ENCODE measurements at regions not wholly inside any gene's neighbourhood (a gene's known extent, or its start where the extent isn't known, plus 50 kb on each side); places are given as distances from the start of the nearest gene placed in this dataset.

GRCh38 chr14:89017417-89017816 is 193.0 kb downstream of the TTC8 start:
- DNase-seq (ENCODE audit: low spot score), result no peak

GRCh38 chr14:89022274-89022673 is 197.8 kb downstream of the TTC8 start:
- DNase-seq (ENCODE audit: low spot score), result no peak

- no peak for DNase-seq (ENCODE audit: low spot score)
Observed at GRCh38 chr14:89024691-89025090, 200.2 kb downstream of the TTC8 start.

- DNase-seq (ENCODE audit: low spot score), result no peak
Observed at GRCh38 chr14:89025561-89026236, 201.2 kb downstream of the TTC8 start.

- DNase-seq (ENCODE audit: low spot score), result peak; percentile 97
Observed at GRCh38 chr14:89027097-89027740, 202.8 kb downstream of the TTC8 start.

- no peak for DNase-seq (ENCODE audit: low spot score)
Observed at GRCh38 chr14:89028462-89029134, 204.1 kb downstream of the TTC8 start.

GRCh38 chr14:89029961-89030694 is 205.7 kb downstream of the TTC8 start:
- no peak for DNase-seq (ENCODE audit: low spot score)

- DNase-seq (ENCODE audit: low spot score), result no peak
Observed at GRCh38 chr14:89030921-89031320, 206.5 kb downstream of the TTC8 start.

- DNase-seq (ENCODE audit: low spot score), result peak; percentile 30
Observed at GRCh38 chr14:89032086-89032649, 207.7 kb downstream of the TTC8 start.

GRCh38 chr14:89033756-89034155 is 209.3 kb downstream of the TTC8 start:
- DNase-seq (ENCODE audit: low spot score), result no peak

- DNase-seq (ENCODE audit: low spot score), result no peak
Observed at GRCh38 chr14:89036371-89036770, 211.9 kb downstream of the TTC8 start.

GRCh38 chr14:89037065-89037464 is 212.6 kb downstream of the TTC8 start:
- no peak for DNase-seq (ENCODE audit: low spot score)

- DNase-seq (ENCODE audit: low spot score), result no peak
Observed at GRCh38 chr14:89040080-89040459, 215.6 kb downstream of the TTC8 start.

GRCh38 chr14:89040460-89041256 is 216.2 kb downstream of the TTC8 start:
- peak; percentile 87 for DNase-seq (ENCODE audit: low spot score)

- DNase-seq (ENCODE audit: low spot score), result no peak
Observed at GRCh38 chr14:89041257-89041582, 216.8 kb downstream of the TTC8 start.

- DNase-seq (ENCODE audit: low spot score), result no peak
Observed at GRCh38 chr14:89042021-89042420, 217.6 kb downstream of the TTC8 start.

- no peak for DNase-seq (ENCODE audit: low spot score)
Observed at GRCh38 chr14:89053303-89053702, 228.9 kb downstream of the TTC8 start.

- DNase-seq (ENCODE audit: low spot score), result no peak
Observed at GRCh38 chr14:89056394-89056793, 231.9 kb downstream of the TTC8 start.

GRCh38 chr14:89058697-89059096 is 234.2 kb downstream of the TTC8 start:
- no peak for DNase-seq (ENCODE audit: low spot score)

GRCh38 chr14:89060191-89060590 is 235.7 kb downstream of the TTC8 start:
- DNase-seq (ENCODE audit: low spot score), result no peak

- no peak for DNase-seq (ENCODE audit: low spot score)
Observed at GRCh38 chr14:89061696-89062095, 237.2 kb downstream of the TTC8 start.

- no peak for DNase-seq (ENCODE audit: low spot score)
Observed at GRCh38 chr14:89065879-89066278, 241.4 kb downstream of the TTC8 start.

All from iPS-NIHi11 (cell line).